AML-193 (cell line): ENCODE measurements at regions not wholly inside any gene's neighbourhood (a gene's known extent, or its start where the extent isn't known, plus 50 kb on each side); places are given as distances from the start of the nearest gene placed in this dataset.
"Not testable (repeated sequence)": the region's sequence is repeated elsewhere in the genome, so short reads cannot be mapped to it uniquely, and the experiment has no call there.

Experiments
- DNase-seq, 2 experiments: peaks; one replicate each; lab custom pipeline; 2025; lab: John Stamatoyannopoulos, UW

DNA sequence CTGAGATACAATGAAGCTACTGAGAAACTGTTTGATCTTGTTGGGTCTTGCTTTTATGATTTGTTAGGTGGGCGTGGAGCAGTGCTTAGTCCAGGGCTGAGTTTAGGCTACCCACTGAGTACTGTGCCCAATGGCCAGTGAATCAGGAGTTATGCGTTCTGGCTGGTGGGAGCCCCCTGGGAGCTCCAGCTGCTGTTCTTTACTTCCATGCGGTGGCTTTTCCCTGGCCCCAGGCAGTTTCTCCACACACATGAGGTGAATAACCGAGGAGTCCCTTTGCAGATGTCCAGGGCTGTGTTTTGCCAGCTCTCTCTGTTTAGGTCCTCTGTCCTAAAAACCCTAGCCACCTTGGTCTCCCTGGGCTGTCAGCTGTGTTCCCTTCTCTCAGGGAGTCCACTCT lies 106.5 kb downstream of the KLF13 start:
- DNase-seq = no peak

DNA sequence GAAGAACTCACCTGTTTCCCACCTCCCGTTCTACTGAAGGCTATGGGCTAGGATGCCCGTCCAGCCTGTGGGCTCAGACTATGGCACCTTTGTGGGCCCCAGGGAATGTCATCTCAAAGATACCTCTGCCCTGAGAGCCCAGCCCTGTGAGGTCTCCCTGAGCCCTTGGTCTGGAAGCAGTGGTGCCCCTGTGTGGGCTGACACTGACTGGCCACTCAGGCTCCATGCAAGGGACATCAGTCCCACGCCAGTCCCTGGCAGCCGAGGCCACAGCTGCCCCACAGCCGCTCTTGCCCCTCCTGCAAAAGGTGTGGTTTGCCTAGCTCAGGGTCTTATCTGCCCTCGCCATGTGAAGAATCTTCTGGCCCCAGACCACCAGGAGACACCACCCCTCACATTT lies 106.9 kb downstream of the KLF13 start:
- DNase-seq = no peak

DNA sequence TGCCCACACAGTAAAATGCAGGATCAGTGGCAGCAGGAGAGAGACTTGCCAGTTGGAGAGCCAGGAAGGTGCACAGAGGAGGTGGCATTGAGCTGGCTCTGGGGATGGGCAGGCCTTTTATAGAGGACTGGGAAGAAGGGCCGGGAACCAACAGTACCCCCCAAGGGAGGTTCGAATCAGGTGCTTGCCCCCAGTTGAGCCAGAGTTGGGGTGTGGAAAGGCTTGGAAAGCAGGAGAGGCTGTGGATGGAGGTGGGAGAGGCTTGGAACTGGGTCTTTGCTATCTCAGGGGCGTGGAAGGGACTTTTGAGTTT lies 107.6 kb downstream of the KLF13 start:
- DNase-seq = no peak

DNA sequence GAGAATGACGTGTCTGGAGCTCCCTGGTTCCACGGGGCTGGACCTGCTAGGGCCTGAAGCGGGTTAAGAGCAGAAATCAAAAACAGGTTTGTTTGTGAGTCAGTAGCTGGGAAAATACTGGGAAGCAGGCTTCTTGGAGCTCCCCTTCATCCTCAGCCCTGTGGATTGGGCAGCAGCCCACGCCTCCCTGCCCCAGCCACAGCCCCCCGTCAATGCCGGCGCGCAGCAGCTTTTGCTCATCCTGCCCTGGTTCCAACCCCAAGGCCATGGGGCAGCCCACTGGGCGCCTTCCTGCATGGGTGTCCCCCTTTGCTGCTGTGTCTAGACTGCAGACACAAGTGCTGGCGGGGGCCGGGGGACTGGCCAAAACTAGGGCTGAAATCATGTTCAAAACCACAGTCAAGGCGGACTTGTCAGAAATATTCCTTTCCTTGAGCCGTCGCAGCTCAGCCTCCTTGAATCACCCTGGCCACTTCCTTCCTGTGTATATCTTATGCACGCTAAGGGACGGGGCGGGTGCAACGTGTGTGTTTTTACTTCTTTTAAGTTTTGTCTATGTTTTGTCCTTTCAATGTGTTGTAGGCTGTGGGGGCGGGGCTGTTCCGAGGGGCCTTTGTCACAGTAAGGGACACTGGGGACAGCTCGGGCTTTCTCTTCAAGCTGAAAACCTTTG lies 108.1 kb downstream of the KLF13 start:
- peak; percentile 90 to 93 for DNase-seq

DNA sequence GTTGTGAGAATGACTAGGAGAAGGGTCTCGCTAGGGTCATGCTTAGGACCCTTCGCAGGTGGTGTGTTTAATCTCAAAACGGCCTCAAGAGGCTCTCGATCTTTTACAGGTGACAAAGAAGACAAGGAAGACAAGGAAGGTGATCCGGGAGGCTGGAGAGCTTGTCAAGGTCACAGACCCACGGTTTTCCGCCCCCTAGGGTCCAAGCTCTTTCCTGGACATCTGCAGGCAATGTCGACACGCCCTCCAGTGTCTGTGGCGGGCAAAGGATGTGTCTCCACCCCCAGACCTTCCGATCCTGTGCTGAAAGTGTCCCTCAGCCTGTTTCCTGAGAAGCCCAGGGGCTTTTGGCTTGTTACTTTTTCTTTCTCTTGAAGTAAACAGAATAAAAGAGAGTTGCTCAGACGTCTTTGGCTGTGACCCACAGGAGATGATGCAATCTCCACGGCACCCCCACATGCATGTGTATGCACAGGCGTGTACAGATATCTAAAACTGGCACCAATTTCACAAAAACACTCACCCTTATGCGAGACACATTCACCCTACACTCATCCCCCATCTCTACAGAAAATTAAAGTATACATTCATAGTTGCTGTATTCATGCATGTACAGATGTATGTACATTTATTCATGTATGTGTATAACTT lies 108.8 kb downstream of the KLF13 start:
- peak; percentile 72 to 83 for DNase-seq

DNA sequence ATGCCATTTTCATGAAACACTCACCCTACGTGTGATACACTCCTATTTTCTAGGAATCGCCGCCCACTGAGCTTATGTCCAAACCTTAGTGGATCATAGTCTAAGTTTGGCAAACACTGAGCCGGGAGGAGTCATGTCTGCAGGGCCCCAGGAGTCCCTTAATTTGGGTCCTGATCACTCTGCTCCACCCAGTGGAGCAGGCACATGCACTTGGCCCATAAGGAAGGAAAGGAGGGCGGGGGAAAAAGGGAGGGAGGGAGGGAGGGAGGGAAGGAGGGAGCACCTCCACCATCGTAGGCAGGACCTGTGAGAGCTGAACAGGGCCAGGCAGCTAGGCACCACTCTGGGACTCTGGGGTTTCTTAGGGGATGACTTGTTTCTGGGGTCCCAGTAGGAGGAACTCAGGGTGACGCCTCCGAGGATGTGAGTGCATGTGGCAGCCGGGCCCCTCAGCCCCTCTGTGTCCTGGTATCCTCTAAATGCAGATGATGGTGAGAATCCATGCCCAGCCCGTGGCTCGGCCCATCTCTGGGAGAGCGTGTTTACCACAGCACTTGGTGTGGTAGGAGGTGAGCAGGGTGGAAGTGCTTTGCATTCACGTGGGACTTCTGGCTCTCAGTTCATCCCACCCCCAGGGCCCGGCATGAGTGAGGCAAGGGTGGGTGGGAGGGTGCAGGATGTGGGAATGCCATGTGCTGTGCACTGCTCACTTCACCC lies 109.4 kb downstream of the KLF13 start:
- DNase-seq = peak; percentile 21 to 29

DNA sequence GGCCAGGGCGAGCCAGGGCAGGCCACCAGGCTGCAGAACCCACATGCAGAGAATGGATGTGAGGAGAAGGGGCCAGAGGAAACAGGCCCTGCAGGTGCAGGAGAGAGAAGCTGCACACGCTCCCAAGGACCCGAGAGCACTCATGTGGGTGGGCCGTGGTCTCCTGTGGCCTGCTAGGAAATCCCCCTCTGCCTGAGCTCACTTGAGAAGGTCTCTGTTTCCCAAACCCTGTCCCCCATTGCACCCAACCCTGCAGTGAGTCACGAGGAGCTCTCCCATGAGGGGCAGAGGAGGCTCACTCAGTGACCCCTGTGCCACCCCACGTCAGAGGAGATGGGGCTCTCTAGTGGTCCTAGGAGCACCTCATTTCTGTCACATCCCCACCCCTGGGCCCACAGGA lies 111.1 kb downstream of the KLF13 start:
- no peak for DNase-seq

DNA sequence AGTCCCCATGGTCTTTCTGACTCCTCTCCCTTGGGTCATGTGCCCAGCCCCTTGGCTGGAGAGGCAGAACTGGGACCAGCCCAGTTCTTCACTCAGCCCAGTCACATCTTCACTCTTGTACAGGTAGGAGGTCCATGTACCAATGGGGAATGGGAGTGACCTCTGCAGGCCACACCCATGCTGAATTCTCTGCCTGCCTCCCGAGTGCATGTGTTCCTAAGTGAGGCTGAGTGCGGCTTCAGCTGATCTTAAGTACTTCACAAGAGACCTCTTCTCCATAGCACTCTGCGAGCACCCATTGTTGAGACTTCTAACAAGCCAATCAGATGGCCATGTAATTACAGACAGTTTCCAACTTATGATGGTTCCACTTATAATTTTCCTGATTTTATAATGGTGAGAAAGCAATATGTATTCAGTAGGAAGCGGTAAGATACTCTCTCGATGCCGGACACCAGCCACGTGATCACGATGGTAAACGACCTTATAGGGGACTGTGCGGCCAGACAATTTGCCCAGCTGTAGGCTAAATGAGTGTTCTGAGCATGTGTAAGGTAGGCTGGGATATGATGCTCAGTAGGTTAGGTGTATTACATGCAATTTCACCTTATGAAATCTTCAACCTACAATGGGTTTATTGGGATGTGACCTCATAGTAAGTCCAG lies 112.1 kb downstream of the KLF13 start:
- no peak for DNase-seq

DNA sequence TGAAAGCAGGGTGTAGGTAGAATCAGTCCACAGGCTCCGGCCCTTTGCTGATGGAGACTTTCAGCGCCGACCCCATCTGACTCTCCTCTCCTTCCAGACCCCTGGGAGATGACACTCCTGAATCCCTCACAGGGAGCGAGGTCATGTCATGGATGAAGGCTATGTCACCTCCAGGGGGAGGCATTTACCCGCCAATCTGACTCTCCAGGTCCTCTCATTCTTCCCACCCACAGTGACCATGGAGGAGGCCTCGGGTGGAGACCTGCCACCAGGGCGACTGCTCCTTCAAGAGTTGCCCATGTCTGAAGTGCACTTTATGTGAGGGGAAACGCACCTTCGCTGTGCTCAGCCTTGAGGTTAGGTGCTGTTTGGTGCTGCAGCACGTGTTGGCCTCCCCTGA lies 112.7 kb downstream of the KLF13 start:
- peak in 1 of 2 experiments; percentile 6 for DNase-seq

DNA sequence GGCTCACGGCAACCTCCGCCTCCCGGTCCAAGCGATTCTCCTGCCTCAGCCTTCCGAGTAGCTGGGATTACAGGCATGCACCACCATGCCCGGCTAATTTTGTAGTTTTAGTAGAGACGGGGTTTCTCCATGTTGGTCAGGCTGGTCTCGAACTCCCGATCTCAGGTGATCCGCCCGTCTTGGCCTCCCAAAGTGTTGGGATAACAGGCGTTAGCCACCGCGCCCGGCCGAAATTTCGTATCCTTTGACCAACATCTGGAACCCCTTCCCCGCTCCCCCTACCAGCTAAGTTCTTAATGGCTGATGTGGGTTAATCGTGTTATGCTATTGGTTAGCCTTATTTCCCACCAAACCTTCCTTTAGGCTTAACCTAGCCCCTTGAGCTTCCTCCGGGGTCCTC lies 113.6 kb downstream of the KLF13 start:
- not testable (repeated sequence) for DNase-seq

DNA sequence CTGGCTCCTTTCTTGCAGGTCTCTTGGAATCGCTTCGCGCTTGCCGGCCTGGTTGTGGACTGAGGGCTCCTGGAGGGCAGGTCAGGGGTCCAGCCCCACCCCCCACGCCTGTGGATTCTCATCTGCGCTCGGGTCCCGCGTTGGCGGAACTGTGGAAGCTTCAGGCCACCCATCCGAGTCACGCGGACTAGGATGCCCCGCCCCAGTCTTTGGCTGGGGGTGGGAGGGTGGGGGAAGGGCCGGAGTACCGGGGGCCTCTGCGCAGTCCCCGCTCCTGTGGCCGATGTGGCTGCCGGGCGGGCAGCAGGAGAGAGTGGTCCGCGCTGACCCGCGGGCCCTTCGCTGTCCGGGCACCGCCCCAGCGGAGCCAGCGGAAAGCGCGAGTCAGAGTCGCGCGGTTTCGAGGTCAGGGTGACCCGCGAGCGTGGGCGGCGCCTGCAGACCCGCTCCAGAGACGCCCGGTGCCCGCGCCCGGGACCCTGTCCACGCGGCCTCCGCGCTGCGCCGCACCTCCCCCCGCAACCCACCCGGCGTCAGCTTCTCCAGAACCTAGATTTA lies 114.2 kb downstream of the KLF13 start:
- no peak for DNase-seq

DNA sequence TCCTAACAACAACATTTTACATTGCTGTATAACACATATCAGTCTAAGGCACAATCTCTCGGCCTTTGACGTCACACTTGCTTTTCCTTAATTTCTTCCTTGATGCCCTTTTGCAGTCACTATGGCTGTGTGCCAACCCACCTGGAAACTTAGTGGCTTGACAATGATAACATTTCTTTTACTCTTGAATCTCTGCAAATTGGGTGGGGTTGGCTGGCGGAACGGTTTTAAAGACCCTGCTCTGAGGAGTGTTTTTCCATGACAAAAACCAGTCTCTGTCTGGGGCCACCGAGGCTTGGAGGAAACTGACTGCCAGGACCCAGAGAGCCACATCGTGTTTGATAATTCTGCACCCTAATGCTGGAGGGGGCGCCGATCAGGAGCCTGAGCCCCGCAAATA lies 115.6 kb downstream of the KLF13 start:
- no peak for DNase-seq

DNA sequence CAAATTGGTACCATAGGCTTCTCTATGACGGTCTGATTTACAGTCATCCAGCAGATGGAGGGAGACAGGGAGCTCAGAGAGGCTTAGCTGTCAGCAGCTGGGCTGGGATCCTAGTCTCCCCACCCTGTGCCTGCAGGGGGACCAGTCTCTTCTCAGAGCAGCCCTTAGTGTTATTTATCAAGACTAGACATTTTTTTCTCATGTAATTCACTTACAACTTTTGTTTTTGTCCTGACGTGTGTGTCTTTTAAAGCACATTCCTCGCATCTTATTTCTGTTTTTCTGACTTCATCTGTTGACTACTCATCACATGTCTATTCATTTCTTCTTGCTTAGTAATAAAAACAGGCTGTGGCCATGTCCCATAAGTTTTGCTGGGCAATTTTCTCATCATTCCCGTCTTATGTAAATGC lies 116.1 kb downstream of the KLF13 start:
- DNase-seq = no peak

DNA sequence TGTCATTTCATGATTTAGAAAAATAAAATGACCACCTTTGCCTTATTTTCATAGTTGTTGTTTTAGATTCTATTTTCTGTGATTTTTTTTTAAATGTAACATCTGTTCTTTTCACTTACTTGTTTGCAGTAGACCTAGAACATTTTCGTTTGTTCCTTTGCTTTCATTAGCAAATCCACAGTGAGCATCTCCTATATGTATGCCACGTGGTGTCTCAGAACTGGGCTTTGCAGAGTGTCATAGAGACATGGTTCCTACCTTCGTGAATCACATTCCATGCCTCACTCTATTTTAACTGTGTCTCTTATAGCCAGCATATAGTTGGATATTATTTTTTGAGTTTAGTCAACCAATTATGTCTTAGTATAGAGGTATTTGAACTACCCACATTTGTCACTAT lies 118.2 kb downstream of the KLF13 start:
- DNase-seq = no peak

DNA sequence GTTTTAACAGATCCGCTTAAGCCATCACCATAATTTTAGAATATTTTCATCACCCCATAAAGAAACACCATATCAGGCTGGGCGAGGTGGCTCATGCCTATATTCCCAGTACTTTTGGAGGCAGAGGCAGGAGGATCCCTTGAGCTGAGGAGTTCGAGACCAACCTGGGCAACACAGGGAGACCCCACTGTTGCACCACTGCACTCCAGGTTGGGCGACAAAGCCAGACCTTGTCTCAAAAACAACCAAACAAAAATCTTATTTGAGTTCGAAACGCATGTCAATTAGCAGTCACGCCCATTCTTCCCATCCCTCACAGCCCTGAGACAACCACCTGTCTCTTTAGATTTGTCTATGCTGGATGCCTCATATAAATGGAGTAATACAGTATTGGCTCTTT lies 119.9 kb downstream of the KLF13 start:
- no peak for DNase-seq

DNA sequence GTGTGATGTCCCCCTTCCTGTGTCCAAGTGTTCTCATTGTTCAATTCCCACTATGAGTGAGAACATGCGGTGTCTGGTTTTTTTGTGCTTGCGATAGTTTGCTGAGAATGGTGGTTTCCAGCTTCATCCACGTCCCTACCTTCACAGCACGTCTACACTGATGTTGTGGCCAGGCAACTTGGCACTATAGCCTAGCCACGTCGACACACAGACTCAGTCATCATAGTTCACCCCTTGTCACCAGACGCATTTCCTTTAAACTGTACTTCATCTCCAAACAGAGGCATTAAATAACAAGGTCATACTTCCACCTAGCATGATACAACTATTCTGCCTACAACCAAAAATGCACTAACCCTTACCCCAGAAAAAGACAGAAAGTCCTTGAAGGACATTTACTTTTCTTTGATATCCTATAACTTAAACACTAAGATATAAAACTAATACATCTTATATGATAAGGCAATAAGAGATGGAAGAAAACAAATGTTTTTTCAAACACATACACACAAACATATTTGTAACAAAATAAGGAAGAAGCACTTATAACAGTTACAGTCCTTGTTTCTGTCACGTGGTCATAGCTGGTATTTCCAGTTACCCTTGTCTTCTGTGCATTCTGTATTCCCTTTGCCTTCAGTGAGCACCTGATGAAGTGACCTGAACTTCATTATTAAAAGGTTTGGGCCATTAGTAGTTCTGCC lies 121.4 kb downstream of the KLF13 start:
- no peak for DNase-seq

DNA sequence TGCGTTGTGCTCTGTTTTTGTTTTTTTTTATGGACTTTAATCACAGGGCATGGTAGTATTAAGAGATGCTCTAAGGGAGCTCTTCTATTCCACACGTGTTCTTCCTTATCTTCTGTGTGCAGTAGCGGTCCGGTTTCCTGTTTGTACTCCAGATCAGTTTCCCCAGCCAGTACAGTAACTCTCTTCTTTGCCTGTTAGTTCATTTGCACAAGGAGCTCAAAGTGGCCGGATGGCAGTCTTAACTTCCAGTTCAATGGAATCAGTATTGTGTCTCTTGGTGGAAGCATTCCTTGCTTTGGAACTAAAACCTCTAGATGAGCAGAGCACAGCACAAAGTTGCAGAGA lies 122.0 kb downstream of the KLF13 start:
- no peak for DNase-seq

DNA sequence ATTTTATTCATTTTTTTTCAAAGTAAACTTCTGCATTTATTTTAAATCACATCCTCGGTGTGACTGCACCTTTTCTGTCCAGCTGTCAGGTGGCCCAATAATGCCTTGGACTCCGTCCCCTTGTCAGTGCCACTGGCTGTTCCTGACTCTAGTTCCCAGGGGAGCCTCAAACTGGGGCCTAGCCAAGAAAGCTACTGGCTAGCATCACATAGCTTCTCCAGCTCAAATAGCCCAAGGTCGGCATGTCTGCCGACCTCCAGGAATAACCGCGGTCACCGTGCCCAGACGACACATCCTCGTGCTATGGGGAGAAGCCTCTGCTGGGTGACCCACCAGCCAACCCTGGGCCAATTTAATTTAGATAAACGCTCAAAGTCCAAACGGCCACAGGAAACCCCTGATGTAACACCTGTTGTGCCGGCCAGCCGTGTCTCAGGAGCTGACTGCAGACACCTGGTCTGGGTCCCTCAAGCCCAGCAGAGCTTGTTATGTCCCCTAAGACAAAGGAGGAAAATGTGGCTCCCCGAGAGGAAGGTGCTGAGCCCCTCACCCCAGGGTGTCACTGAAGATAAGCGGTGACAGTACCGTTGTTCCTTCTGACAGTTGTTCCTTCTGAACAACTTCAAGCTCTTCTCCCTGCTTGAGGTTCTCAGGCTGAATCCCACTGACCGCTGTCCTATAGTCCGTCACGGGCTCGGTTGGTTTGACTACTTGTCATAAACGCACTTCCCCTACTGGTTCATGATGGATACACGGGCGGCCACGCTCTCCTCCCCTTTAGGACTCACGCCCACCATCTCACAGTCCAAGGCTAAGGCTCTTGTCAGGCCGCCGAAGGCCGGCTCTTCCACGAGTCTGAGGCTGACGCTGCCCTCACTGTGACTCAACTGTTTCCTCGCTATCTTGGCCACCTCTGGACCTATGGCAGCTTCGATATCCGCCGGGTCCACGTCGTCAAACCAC lies 126.2 kb downstream of the KLF13 start:
- DNase-seq = no peak

DNA sequence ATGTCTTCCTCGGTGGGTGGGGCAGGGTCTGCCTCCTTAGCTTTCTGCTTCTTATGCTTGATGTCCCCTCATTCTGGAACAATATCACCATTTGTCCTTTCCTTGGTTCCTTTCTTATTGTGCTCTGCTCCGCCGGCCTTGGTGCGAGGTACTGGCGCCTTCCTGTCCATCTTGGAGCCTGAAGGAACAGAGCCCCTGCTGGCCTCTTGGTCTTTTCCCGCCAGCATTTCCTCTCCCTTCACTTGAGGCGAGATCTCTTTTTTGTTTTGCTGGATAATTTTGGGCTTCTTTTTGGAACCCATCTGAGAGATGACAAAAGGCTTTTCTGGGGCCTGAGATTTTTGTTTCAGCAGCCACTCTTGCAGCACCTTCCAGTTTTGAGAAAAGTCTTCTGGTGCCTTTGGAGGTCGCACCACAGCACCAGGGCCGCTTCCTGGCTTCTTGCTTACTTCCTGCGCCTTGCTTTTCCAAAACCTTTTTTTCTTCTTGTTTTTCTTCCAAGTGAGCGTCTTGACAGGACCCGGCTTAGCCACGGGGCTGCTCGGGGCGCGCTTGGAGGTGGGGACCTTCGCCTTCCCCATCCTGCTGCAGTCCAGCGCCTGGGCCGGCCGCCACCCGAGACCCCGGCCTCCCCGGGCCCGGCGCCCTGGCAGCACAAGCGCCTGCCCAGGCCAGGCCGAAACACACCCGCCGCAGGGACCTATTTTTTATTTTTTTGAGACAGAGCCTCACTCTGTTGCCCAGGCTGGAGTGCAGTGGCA lies 127.1 kb downstream of the KLF13 start:
- DNase-seq = no peak

DNA sequence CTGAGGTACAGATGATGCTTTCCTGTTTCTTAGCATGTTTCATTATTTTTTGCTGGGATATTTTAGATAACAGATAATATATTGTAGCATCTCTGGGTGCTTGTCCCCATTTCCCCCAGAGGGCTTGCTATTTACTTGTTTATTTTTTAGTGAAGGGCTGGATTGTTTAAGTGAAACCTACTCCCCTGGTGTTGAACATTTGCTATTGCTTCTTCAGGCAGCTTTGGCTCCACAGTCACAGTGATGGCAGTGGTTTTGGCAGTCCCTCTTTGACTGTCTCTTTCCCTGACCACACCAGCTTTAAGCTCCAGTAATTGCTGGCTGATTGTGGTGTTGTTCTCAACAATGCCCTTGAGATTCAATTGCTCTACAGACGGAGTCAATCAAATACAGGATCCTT lies 128.9 kb downstream of the KLF13 start:
- no peak for DNase-seq
